Gastrocnemius medialis (tissue), 4 donors: ENCODE measurements at regions not wholly inside any gene's neighbourhood (a gene's known extent, or its start where the extent isn't known, plus 50 kb on each side); places are given as distances from the start of the nearest gene placed in this dataset.

Source experiments
- ATAC-seq, 2 donors: fragments of 150-250 bp; one replicate each; pipeline ENCODE4 v1.9.1; 2016
- DNase-seq, 2 donors: peaks; one replicate each; pipeline ENCODE4 v3.0.0-alpha.2; 2019
- H3K27ac ChIP-seq, 4 donors: fragments of 200-600 bp; sonication (generic); 1 replicate in 1 of 4; 2 replicates in 3 of 4; pipeline ENCODE4 v1.5.1; 2016 to 2018; ENCODE audit warnings: mild to moderate bottlenecking in 2 of 4, moderate library complexity in 1 of 4
- H3K27me3 ChIP-seq, 3 donors: fragments of 200-600 bp; sonication (generic) in 2 of 3; 1 replicate in 1 of 3; 2 replicates in 2 of 3; pipeline versions ENCODE4 v1.5.1 to v1.6.0; 2016 to 2019; ENCODE audit warnings: mild to moderate bottlenecking in 1 of 3, moderate library complexity in 1 of 3
- H3K36me3 ChIP-seq, 2 donors: fragments of 200-600 bp; sonication (generic) in 1 of 2; one replicate each; pipeline ENCODE4 v1.5.1; 2017 to 2018
- H3K4me1 ChIP-seq, 2 donors: fragments of 200-600 bp; sonication (generic) in 1 of 2; one replicate each; pipeline ENCODE4 v1.5.1; 2016 to 2017; ENCODE audit warnings: mild to moderate bottlenecking in 2 of 2
- H3K4me3 ChIP-seq, 4 donors: fragments of 200-600 bp; sonication (generic) in 3 of 4; 1 replicate in 1 of 4; 2 replicates in 3 of 4; pipeline ENCODE4 v1.5.1; 2016 to 2019; ENCODE audit warnings: mild to moderate bottlenecking in 2 of 4
- H3K9me3 ChIP-seq, 3 donors: fragments of 200-600 bp; sonication (generic) in 2 of 3; 1 replicate in 1 of 3; 2 replicates in 2 of 3; pipeline ENCODE4 v1.5.1; 2016 to 2019
- POLR2A ChIP-seq, 2 donors: fragments of 450-650 bp; IDR thresholded peaks; one replicate each; pipeline ENCODE4 v1.6.1; 2017; ENCODE audit warnings: antibody characterized with exemption in 2 of 2, mild to moderate bottlenecking in 2 of 2, moderate library complexity in 2 of 2
- in situ Hi-C, 4 donors: fragments of 200-750 bp; cut with MboI; loops; one replicate each; pipeline versions ENCODE4 v1.15.0 to v1.8.0; 2017; ENCODE audit warnings: low sequenced_read_pairs in 4 of 4
- intact Hi-C: fragments of 100-400 bp; cut with DNase I; formaldehyde crosslinking; loops from one replicate; pipeline ENCODE4 v1.15.1; 2023; ENCODE audit warnings: low total_unique reads
- TF ChIP-seq, protein P1 (sequence below), 5 experiments: fragments of 450-650 bp in 3 of 5; fragments of 200-600 bp in 2 of 5; sonication (generic) in 2 of 5; IDR thresholded peaks in 4 of 5; conservative IDR thresholded peaks in 1 of 5; 1 replicate in 4 of 5; 2 replicates in 1 of 5; pipeline ENCODE4 v1.5.1; 2016 to 2019; ENCODE audit warnings: antibody characterized with exemption in 5 of 5, mild to moderate bottlenecking in 3 of 5, moderate library complexity in 3 of 5

- H3K36me3 ChIP-seq: no peaks in the 10 kb centered on the region
- in situ Hi-C loops: no loop called here
These were observed 106.4 kb upstream of the SLC5A12 start for GRCh38 chr11:26828288-26828687.

DNA sequence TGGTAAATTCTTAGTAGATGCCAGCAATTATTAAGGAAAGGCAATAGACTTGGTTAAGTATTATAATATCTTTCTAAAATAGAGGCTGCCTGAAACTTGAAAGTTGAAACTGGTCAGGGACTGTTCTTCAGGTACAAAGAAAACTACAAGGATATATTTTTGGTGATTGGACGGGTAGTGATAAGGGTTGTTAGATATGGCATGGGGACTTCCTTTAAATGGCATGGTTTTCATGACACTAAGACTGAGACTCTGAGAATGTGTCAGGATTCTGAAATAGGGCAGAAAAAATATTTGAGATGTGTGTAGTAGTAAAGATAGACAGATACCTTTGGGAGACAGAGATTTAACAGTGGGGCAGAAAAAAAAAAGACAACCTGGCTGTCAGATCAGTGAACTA is 108.4 kb upstream of the SLC5A12 start:
- intact Hi-C loops (no loop called here), in situ Hi-C loops (no loop called here)
- Histone ChIP-seq H3K4me3 (no peak overlapping the region), H3K9me3 (no peaks in the 10 kb centered on the region), H3K27me3 (no peaks in the 10 kb centered on the region), H3K4me1 (no peaks in the 10 kb centered on the region), H3K27ac (no peak overlapping the region), H3K36me3 (no peaks in the 10 kb centered on the region)
- DNase-seq (no peak), ATAC-seq (no peak)
- TF ChIP-seq POLR2A (IDR thresholded peaks at IDR 0.05): no peak
- TF ChIP-seq, protein P1, sequence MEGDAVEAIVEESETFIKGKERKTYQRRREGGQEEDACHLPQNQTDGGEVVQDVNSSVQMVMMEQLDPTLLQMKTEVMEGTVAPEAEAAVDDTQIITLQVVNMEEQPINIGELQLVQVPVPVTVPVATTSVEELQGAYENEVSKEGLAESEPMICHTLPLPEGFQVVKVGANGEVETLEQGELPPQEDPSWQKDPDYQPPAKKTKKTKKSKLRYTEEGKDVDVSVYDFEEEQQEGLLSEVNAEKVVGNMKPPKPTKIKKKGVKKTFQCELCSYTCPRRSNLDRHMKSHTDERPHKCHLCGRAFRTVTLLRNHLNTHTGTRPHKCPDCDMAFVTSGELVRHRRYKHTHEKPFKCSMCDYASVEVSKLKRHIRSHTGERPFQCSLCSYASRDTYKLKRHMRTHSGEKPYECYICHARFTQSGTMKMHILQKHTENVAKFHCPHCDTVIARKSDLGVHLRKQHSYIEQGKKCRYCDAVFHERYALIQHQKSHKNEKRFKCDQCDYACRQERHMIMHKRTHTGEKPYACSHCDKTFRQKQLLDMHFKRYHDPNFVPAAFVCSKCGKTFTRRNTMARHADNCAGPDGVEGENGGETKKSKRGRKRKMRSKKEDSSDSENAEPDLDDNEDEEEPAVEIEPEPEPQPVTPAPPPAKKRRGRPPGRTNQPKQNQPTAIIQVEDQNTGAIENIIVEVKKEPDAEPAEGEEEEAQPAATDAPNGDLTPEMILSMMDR (IDR thresholded peaks at IDR 0.05 in 4 of 5, conservative IDR thresholded peaks at IDR 0.05 in 1 of 5): no peak

More at GRCh38 chr11:26828288-26828687, 106.4 kb upstream of the SLC5A12 start:
- TF ChIP-seq, protein P1 (IDR thresholded peaks at IDR 0.05 in 4 of 5, conservative IDR thresholded peaks at IDR 0.05 in 1 of 5): no peak
- TF ChIP-seq POLR2A (IDR thresholded peaks at IDR 0.05): no peak
- Histone ChIP-seq H3K4me1 (no peaks in the 10 kb centered on the region), H3K9me3 (no peaks in the 10 kb centered on the region), H3K4me3 (no peak overlapping the region), H3K27ac (no peak overlapping the region), H3K27me3 (no peaks in the 10 kb centered on the region)
- DNase-seq (no peak), ATAC-seq (no peak)
- intact Hi-C loops: no loop called here

- in situ Hi-C loops: no loop called here
- Histone ChIP-seq H3K4me1 (no peaks in the 10 kb centered on the region), H3K36me3 (no peaks in the 10 kb centered on the region), H3K27ac (no peak overlapping the region), H3K9me3 (no peaks in the 10 kb centered on the region), H3K27me3 (no peaks in the 10 kb centered on the region), H3K4me3 (no peak overlapping the region)
- DNase-seq (peak in 1 of 2 donors; percentile 20), ATAC-seq (peak in 1 of 2 donors; percentile 30)
- intact Hi-C loops: no loop called here
- TF ChIP-seq, protein P1 (IDR thresholded peaks at IDR 0.05 in 4 of 5, conservative IDR thresholded peaks at IDR 0.05 in 1 of 5): no peak
- TF ChIP-seq POLR2A (IDR thresholded peaks at IDR 0.05): no peak
These were observed 108.9 kb upstream of the SLC5A12 start for GRCh38 chr11:26830757-26831156.

DNA sequence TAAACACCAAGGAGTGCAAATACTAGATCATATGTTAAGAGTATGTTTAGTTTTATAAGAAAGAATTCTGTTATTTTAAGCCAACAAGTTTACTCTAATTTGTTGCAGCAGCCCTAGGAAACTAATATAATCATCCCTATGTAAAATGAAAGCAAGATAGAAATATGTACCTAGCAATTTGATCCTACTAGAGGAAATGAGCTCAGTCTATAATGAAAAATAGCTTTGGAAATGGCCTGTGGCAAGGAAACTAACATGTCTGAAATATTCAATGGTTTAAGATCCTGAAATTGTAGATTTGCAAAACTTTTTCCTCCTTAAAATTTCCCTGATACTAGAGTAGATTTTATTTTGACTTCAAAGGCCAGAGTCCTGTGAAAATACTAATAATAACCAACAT is 112.7 kb upstream of the SLC5A12 start:
- DNase-seq (no peak), ATAC-seq (no peak)
- H3K27me3 ChIP-seq: no peaks in the 10 kb centered on the region
- no peak for TF ChIP-seq POLR2A (IDR thresholded peaks at IDR 0.05)
- TF ChIP-seq, protein P1 (IDR thresholded peaks at IDR 0.05 in 4 of 5, conservative IDR thresholded peaks at IDR 0.05 in 1 of 5): no peak
- no peaks in the 10 kb centered on the region for H3K36me3 ChIP-seq
- in situ Hi-C loops (no loop called here), intact Hi-C loops (no loop called here)
- no peak overlapping the region for H3K27ac ChIP-seq
- peaks cover 0 to 4% of the 10 kb centered on the region in 2 donors for H3K4me1 ChIP-seq
- no peak overlapping the region for H3K4me3 ChIP-seq
- H3K9me3 ChIP-seq: no peaks in the 10 kb centered on the region

GRCh38 chr11:26835611-26836010 is 113.8 kb upstream of the SLC5A12 start:
- in situ Hi-C loops (no loop called here), intact Hi-C loops (no loop called here)
- Histone ChIP-seq H3K4me1 (peaks cover 10 to 11% of the 10 kb centered on the region in 2 donors), H3K27me3 (no peaks in the 10 kb centered on the region), H3K9me3 (no peaks in the 10 kb centered on the region), H3K27ac (no peak overlapping the region), H3K4me3 (no peak overlapping the region), H3K36me3 (no peaks in the 10 kb centered on the region)
- ATAC-seq (no peak), DNase-seq (no peak)
- no peak for TF ChIP-seq POLR2A (IDR thresholded peaks at IDR 0.05)
- TF ChIP-seq, protein P1 (IDR thresholded peaks at IDR 0.05 in 4 of 5, conservative IDR thresholded peaks at IDR 0.05 in 1 of 5): no peak
